Panc1 (cell line): ENCODE measurements at regions not wholly inside any gene's neighbourhood (a gene's known extent, or its start where the extent isn't known, plus 50 kb on each side); places are given as distances from the start of the nearest gene placed in this dataset.

ENCODE experiments used
- CTCF ChIP-seq: fragments of 450-650 bp; IDR thresholded peaks from 2 replicates; pipeline ENCODE4 v1.5.1; 2017; ENCODE audit warnings: mild to moderate bottlenecking
- POLR2AphosphoS5 ChIP-seq: IDR thresholded peaks from 2 replicates; pipeline ENCODE4 v1.6.1; 2012; ENCODE audit warnings: mild to moderate bottlenecking, low read depth, low read length, moderate library complexity
- SIN3A ChIP-seq: IDR thresholded peaks from 2 replicates; pipeline ENCODE4 v1.6.1; 2012; ENCODE audit warnings: low read depth, mild to moderate bottlenecking, low read length, moderate library complexity, borderline replicate concordance; ENCODE audit not compliant: insufficient read depth
- TCF7L2 ChIP-seq: IDR thresholded peaks from 2 replicates; pipeline ENCODE4 v1.6.1; 2011; ENCODE audit warnings: mild to moderate bottlenecking, low read depth, low read length, inconsistent platforms
- TF ChIP-seq, protein P1 (sequence below), 2 experiments: IDR thresholded peaks; 2 replicates each; pipeline ENCODE4 v1.6.1; 2011 to 2012; ENCODE audit warnings: low read depth in 2 of 2, control low read depth in 1 of 2, low read length in 1 of 2, mild to moderate bottlenecking in 1 of 2, moderate library complexity in 1 of 2; ENCODE audit not compliant: insufficient read depth in 1 of 2

DNA sequence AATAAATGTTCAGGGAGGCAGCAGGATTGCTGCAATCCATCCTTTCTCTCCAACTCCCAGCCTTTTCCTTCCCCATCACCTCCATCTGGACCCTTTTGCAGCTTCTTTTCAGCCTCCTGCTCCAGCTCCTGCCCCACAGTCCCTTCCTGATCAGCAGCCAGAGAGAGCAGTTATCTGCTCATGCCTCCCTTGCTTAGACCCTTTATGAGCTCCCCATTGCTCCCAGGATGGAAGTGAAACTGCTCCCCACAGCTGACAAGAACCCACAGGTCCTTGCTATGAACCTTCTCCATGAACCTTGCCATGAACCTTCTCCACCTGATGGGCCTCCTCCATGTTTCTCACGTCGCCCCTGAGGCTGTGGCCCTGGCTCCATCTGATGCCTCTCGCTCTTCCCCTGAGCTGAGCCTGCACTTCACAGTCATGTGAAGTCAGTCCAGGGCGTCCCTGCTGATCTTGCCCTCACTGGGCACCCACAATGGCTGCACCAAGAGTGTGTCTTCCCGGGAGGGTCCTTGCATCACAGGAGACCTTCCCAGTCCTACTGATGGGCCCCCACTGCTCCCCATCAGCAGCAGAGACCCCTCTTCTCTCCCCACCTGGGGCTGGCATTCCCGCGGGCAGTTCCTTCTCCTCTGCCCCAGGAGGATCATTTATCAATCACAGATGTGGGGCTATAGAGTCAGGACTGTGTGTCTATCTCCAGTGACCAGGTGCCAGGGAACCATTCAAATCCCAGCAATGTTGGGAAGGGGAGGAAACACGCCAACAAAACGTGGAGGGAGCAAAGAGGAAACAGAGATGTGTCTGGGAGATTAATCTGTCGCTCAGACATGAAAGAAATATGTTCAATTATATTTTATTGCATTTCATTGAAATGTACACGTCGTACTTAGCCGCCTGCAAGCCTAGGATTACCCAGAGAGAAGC, 73.1 kb downstream of the MATN1 start:
- no peak for TF ChIP-seq POLR2AphosphoS5
- TF ChIP-seq CTCF: no peak
- TF ChIP-seq, protein P1, sequence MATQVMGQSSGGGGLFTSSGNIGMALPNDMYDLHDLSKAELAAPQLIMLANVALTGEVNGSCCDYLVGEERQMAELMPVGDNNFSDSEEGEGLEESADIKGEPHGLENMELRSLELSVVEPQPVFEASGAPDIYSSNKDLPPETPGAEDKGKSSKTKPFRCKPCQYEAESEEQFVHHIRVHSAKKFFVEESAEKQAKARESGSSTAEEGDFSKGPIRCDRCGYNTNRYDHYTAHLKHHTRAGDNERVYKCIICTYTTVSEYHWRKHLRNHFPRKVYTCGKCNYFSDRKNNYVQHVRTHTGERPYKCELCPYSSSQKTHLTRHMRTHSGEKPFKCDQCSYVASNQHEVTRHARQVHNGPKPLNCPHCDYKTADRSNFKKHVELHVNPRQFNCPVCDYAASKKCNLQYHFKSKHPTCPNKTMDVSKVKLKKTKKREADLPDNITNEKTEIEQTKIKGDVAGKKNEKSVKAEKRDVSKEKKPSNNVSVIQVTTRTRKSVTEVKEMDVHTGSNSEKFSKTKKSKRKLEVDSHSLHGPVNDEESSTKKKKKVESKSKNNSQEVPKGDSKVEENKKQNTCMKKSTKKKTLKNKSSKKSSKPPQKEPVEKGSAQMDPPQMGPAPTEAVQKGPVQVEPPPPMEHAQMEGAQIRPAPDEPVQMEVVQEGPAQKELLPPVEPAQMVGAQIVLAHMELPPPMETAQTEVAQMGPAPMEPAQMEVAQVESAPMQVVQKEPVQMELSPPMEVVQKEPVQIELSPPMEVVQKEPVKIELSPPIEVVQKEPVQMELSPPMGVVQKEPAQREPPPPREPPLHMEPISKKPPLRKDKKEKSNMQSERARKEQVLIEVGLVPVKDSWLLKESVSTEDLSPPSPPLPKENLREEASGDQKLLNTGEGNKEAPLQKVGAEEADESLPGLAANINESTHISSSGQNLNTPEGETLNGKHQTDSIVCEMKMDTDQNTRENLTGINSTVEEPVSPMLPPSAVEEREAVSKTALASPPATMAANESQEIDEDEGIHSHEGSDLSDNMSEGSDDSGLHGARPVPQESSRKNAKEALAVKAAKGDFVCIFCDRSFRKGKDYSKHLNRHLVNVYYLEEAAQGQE (IDR thresholded peaks at IDR 0.05; ENCODE audit: insufficient read depth in 1 of 2, low read depth in 2 of 2, low read length in 1 of 2): no peak
- TF ChIP-seq TCF7L2: no peak
- no peak for TF ChIP-seq SIN3A
